HEK293 (cell line): ENCODE measurements at regions not wholly inside any gene's neighbourhood (a gene's known extent, or its start where the extent isn't known, plus 50 kb on each side); places are given as distances from the start of the nearest gene placed in this dataset.

Experiments
- CTCF ChIA-PET: fragments of 350-600 bp; formaldehyde crosslinking; extraction: SDS; loops from one replicate; lab custom pipeline; 2021; ENCODE audit warnings: antibody characterized with exemption; lab: Yijun Ruan, JAX
- POLR2A ChIA-PET: fragments of 300-600 bp; formaldehyde crosslinking; extraction: SDS; loops from one replicate; lab custom pipeline; 2020; ENCODE audit warnings: antibody characterized with exemption, inconsistent platforms; lab: Yijun Ruan, JAX
- H3K27ac ChIP-seq: fragments of 200-500 bp; sonication (Bioruptor generic); 2 replicates; pipeline ENCODE4 v1.5.1; 2014; ENCODE audit warnings: low read depth, low read length, control low read depth, inconsistent platforms; ENCODE audit errors: extremely low read depth
- H3K36me3 ChIP-seq, 2 experiments: fragments of 200-500 bp in 1 of 2; sonication (Bioruptor generic) in 1 of 2; 1 replicate in 1 of 2; 2 replicates in 1 of 2; pipeline ENCODE4 v1.5.1; 2014 to 2017; ENCODE audit warnings: inconsistent platforms in 2 of 2, low read length in 2 of 2; ENCODE audit not compliant: control insufficient read depth in 2 of 2, insufficient read depth in 1 of 2
- H3K4me1 ChIP-seq: fragments of 200-500 bp; sonication (Bioruptor generic); 2 replicates; pipeline ENCODE4 v1.5.1; 2014; ENCODE audit warnings: mild to moderate bottlenecking, low read length, inconsistent platforms; ENCODE audit not compliant: control insufficient read depth, insufficient read depth
- H3K4me3 ChIP-seq: 2 replicates; pipeline ENCODE4 v1.5.1; 2011; ENCODE audit warnings: low read depth, mild to moderate bottlenecking, control low read depth, low read length, moderate library complexity
- H3K9me3 ChIP-seq: fragments of 200-500 bp; sonication (Bioruptor generic); 2 replicates; pipeline ENCODE4 v1.5.1; 2014; ENCODE audit warnings: low read depth, low read length, inconsistent platforms; ENCODE audit not compliant: control insufficient read depth, insufficient read depth
- KLF16 ChIP-seq: fragments of 450-650 bp; formaldehyde crosslinking; IDR thresholded peaks from 2 replicates; pipeline ENCODE4 v1.5.1; 2017; ENCODE audit warnings: missing biosample characterization, missing genetic modification characterization
- OVOL3 ChIP-seq: fragments of 450-650 bp; formaldehyde crosslinking; IDR thresholded peaks from 2 replicates; pipeline ENCODE4 v1.5.1; 2016; ENCODE audit warnings: missing biosample characterization, missing genetic modification characterization
- PRDM2 ChIP-seq: fragments of 450-650 bp; formaldehyde crosslinking; IDR thresholded peaks from 2 replicates; pipeline ENCODE4 v1.5.1; 2016; ENCODE audit warnings: missing biosample characterization, missing genetic modification characterization, borderline replicate concordance
- ZNF10 ChIP-seq: fragments of 450-650 bp; formaldehyde crosslinking; IDR thresholded peaks from 2 replicates; pipeline ENCODE4 v1.5.1; 2017; ENCODE audit warnings: missing biosample characterization, missing genetic modification characterization
- ZNF169 ChIP-seq: fragments of 450-650 bp; formaldehyde crosslinking; IDR thresholded peaks from 2 replicates; pipeline ENCODE4 v1.5.1; 2016; ENCODE audit warnings: missing biosample characterization, missing genetic modification characterization
- ZNF223 ChIP-seq: fragments of 450-650 bp; formaldehyde crosslinking; IDR thresholded peaks from 2 replicates; pipeline ENCODE4 v1.5.1; 2016; ENCODE audit warnings: missing biosample characterization, missing genetic modification characterization
- ZNF341 ChIP-seq: fragments of 450-650 bp; formaldehyde crosslinking; IDR thresholded peaks from 2 replicates; pipeline ENCODE4; 2016; ENCODE audit warnings: low read depth, missing biosample characterization, missing genetic modification characterization
- ZNF350 ChIP-seq: fragments of 450-650 bp; formaldehyde crosslinking; IDR thresholded peaks from 2 replicates; pipeline ENCODE4 v1.5.0; 2017; ENCODE audit warnings: missing biosample characterization, mild to moderate bottlenecking, missing genetic modification characterization
- ZNF354C ChIP-seq: fragments of 450-650 bp; formaldehyde crosslinking; IDR thresholded peaks from 2 replicates; pipeline ENCODE4 v1.5.1; 2016; ENCODE audit warnings: missing biosample characterization, missing genetic modification characterization, low read depth, borderline replicate concordance
- ZNF449 ChIP-seq: fragments of 450-650 bp; formaldehyde crosslinking; IDR thresholded peaks from 2 replicates; pipeline ENCODE4 v1.5.1; 2017; ENCODE audit warnings: missing biosample characterization, mild to moderate bottlenecking, missing genetic modification characterization, moderate library complexity
- ZNF501 ChIP-seq: fragments of 450-650 bp; formaldehyde crosslinking; IDR thresholded peaks from 2 replicates; pipeline ENCODE4 v1.5.1; 2016; ENCODE audit warnings: missing biosample characterization, missing genetic modification characterization
- ZNF510 ChIP-seq: fragments of 450-650 bp; formaldehyde crosslinking; IDR thresholded peaks from 2 replicates; pipeline ENCODE4 v1.5.1; 2018; ENCODE audit warnings: mild to moderate bottlenecking, missing genetic modification characterization, missing biosample characterization; ENCODE audit not compliant: insufficient replicate concordance
- ZNF548 ChIP-seq: fragments of 450-650 bp; formaldehyde crosslinking; IDR thresholded peaks from 2 replicates; pipeline ENCODE4 v1.5.1; 2016; ENCODE audit warnings: missing biosample characterization, missing genetic modification characterization
- ZNF555 ChIP-seq: fragments of 450-650 bp; formaldehyde crosslinking; conservative IDR thresholded peaks from 2 replicates; pipeline ENCODE4 v1.5.1; 2017; ENCODE audit warnings: missing biosample characterization, mild to moderate bottlenecking, missing genetic modification characterization, inconsistent platforms
- ZNF626 ChIP-seq: fragments of 450-650 bp; sonication (Bioruptor Pico); formaldehyde crosslinking; IDR thresholded peaks from 2 replicates; pipeline ENCODE4 v1.5.1; 2018; ENCODE audit warnings: missing biosample characterization, missing genetic modification characterization, inconsistent platforms
- ZNF701 ChIP-seq: fragments of 450-650 bp; formaldehyde crosslinking; IDR thresholded peaks from 2 replicates; pipeline ENCODE4 v1.5.1; 2016; ENCODE audit warnings: missing biosample characterization, missing genetic modification characterization
- ZNF843 ChIP-seq: fragments of 450-650 bp; formaldehyde crosslinking; IDR thresholded peaks from 2 replicates; pipeline ENCODE4 v1.5.1; 2016; ENCODE audit warnings: missing biosample characterization, missing genetic modification characterization

GRCh38 chr18:78731398-78732032 is 248.1 kb upstream of the SALL3 start:
- H3K4me3 ChIP-seq: no peak overlapping the region
- no peak overlapping the region for H3K27ac ChIP-seq
- no peaks in the 10 kb centered on the region for H3K9me3 ChIP-seq
- CTCF ChIA-PET: no interaction called here
- POLR2A ChIA-PET: no interaction called here
- H3K36me3 ChIP-seq: no peaks in the 10 kb centered on the region
- no peaks in the 10 kb centered on the region for H3K4me1 ChIP-seq
- TF ChIP-seq ZNF169 (tag by site-specific recombination) (no peak), ZNF510 (tag by site-specific recombination) (no peak), ZNF501 (tag by site-specific recombination) (no peak), KLF16 (tag by site-specific recombination) (no peak)

- CTCF ChIA-PET: no interaction called here
- Histone ChIP-seq H3K36me3 (no peaks in the 10 kb centered on the region), H3K4me3 (no peak overlapping the region), H3K9me3 (no peaks in the 10 kb centered on the region), H3K27ac (no peak overlapping the region), H3K4me1 (no peaks in the 10 kb centered on the region)
- no peak for TF ChIP-seq ZNF548 (tag by site-specific recombination)
- peak; percentile 56; the same call in 1 of the 2 replicates for TF ChIP-seq ZNF10 (tag by site-specific recombination)
- POLR2A ChIA-PET: no interaction called here
Measured at GRCh38 chr18:78732273-78733210, 247.1 kb upstream of the SALL3 start.

GRCh38 chr18:78733762-78734613 is 245.6 kb upstream of the SALL3 start:
- Histone ChIP-seq H3K36me3 (no peaks in the 10 kb centered on the region), H3K4me3 (no peak overlapping the region), H3K9me3 (no peaks in the 10 kb centered on the region), H3K4me1 (no peaks in the 10 kb centered on the region), H3K27ac (no peak overlapping the region)
- POLR2A ChIA-PET: no interaction called here
- TF ChIP-seq ZNF843 (tag by site-specific recombination) (no peak), ZNF555 (no peak)
- CTCF ChIA-PET: interaction anchor here (0.6 kb wide), 1 partner anchor 49 kb away, joined by 4 read pairs; no protein-coding TSS in a partner anchor

GRCh38 chr18:78734614-78734945 is 245.0 kb upstream of the SALL3 start:
- Histone ChIP-seq H3K36me3 (no peaks in the 10 kb centered on the region), H3K4me3 (no peak overlapping the region), H3K4me1 (no peaks in the 10 kb centered on the region), H3K27ac (no peak overlapping the region), H3K9me3 (no peaks in the 10 kb centered on the region)
- ChIA-PET CTCF (no interaction called here), POLR2A (no interaction called here)
- no peak for TF ChIP-seq ZNF341 (tag by site-specific recombination)
- TF ChIP-seq OVOL3: no peak
- TF ChIP-seq PRDM2 (tag by site-specific recombination): no peak
- TF ChIP-seq ZNF449 (tag by site-specific recombination): no peak
- TF ChIP-seq ZNF223 (tag by site-specific recombination): no peak
- TF ChIP-seq ZNF701 (tag by site-specific recombination): no peak
- no peak for TF ChIP-seq ZNF350 (tag by site-specific recombination)
- no peak for TF ChIP-seq ZNF626 (tag by site-specific recombination)
- TF ChIP-seq ZNF354C: no peak
